CD8-positive, alpha-beta memory T cell (primary cell): ENCODE measurements at regions not wholly inside any gene's neighbourhood (a gene's known extent, or its start where the extent isn't known, plus 50 kb on each side); places are given as distances from the start of the nearest gene placed in this dataset.
"Not testable (repeated sequence)": the region's sequence is repeated elsewhere in the genome, so short reads cannot be mapped to it uniquely, and the experiment has no call there.

ENCODE experiments used
- CTCF ChIA-PET: fragments of 350-600 bp; sonication (Branson Sonifier 250); formaldehyde crosslinking; loops from one replicate; lab custom pipeline; 2021; ENCODE audit warnings: antibody characterized with exemption; lab: Charles Lee
- POLR2A ChIA-PET: fragments of 350-600 bp; sonication (Branson Sonifier 250); formaldehyde crosslinking; loops from one replicate; lab custom pipeline; 2021; ENCODE audit warnings: antibody characterized with exemption; lab: Charles Lee
- DNase-seq, 5 donors: peaks; one replicate each; pipeline versions ENCODE4 v3.0.0 to v3.0.0-alpha.2; 2020 to 2022; ENCODE audit warnings: mixed read lengths in 1 of 5
- H3K27ac ChIP-seq: one replicate; pipeline ENCODE4 v1.7.0; 2013; ENCODE audit warnings: low read depth, mild to moderate bottlenecking, low read length, moderate library complexity
- H3K27me3 ChIP-seq: 2 replicates; pipeline ENCODE4 v1.7.0; 2013; ENCODE audit warnings: low read length, mild to moderate bottlenecking; ENCODE audit not compliant: insufficient read depth, poor library complexity, severe bottlenecking
- H3K36me3 ChIP-seq: 2 replicates; pipeline ENCODE4 v1.7.0; 2013; ENCODE audit warnings: mild to moderate bottlenecking, low read length, moderate library complexity; ENCODE audit not compliant: insufficient read depth
- H3K4me1 ChIP-seq: 2 replicates; pipeline ENCODE4 v1.7.0; 2013; ENCODE audit warnings: mild to moderate bottlenecking, low read length, moderate library complexity; ENCODE audit not compliant: insufficient read depth
- H3K4me3 ChIP-seq: 2 replicates; pipeline ENCODE4 v1.7.0; 2013; ENCODE audit warnings: mild to moderate bottlenecking, low read length
- H3K9me3 ChIP-seq: 2 replicates; pipeline ENCODE4 v1.7.0; 2013; ENCODE audit warnings: mild to moderate bottlenecking, low read length
- H3K27ac Mint-ChIP-seq, 8 donors: one replicate each; pipeline ENCODE4 v1.8.0; 2020 to 2021; ENCODE audit warnings: mixed read lengths in 8 of 8, mild to moderate bottlenecking in 6 of 8, inconsistent platforms in 3 of 8, moderate library complexity in 3 of 8
- H3K27me3 Mint-ChIP-seq, 2 donors: one replicate each; pipeline ENCODE4 v1.8.0; 2020 to 2021; ENCODE audit warnings: mixed read lengths in 2 of 2, mild to moderate bottlenecking in 1 of 2, moderate library complexity in 1 of 2
- H3K36me3 Mint-ChIP-seq, 3 donors: one replicate each; pipeline ENCODE4 v1.8.0; 2020 to 2021; ENCODE audit warnings: mixed read lengths in 3 of 3, inconsistent platforms in 1 of 3, mild to moderate bottlenecking in 1 of 3
- H3K4me1 Mint-ChIP-seq, 3 donors: one replicate each; pipeline ENCODE4 v1.8.0; 2020 to 2021; ENCODE audit warnings: mixed read lengths in 3 of 3, inconsistent platforms in 1 of 3, mild to moderate bottlenecking in 1 of 3
- H3K4me3 Mint-ChIP-seq, 7 donors: one replicate each; pipeline ENCODE4 v1.8.0; 2020 to 2021; ENCODE audit warnings: mixed read lengths in 7 of 7, mild to moderate bottlenecking in 6 of 7, moderate library complexity in 4 of 7, inconsistent platforms in 2 of 7
- H3K9me3 Mint-ChIP-seq, 5 donors: one replicate each; pipeline ENCODE4 v1.8.0; 2020 to 2022; ENCODE audit warnings: mixed read lengths in 5 of 5, mild to moderate bottlenecking in 3 of 5, moderate library complexity in 2 of 5, inconsistent platforms in 1 of 5

GRCh38 chr6:863831-864230 is 170.9 kb upstream of the EXOC2 start:
- no peak overlapping the region for H3K27ac Mint-ChIP-seq
- no peaks in the 10 kb centered on the region for H3K36me3 Mint-ChIP-seq
- peaks cover 11 to 63% of the 10 kb centered on the region in 2 donors for H3K27me3 Mint-ChIP-seq
- no peak overlapping the region for H3K4me3 Mint-ChIP-seq
- Histone ChIP-seq H3K4me1 (no peaks in the 10 kb centered on the region), H3K4me3 (no peak overlapping the region), H3K9me3 (no peaks in the 10 kb centered on the region), H3K36me3 (no peaks in the 10 kb centered on the region), H3K27ac (no peak overlapping the region), H3K27me3 (peaks cover 6% of the 10 kb centered on the region)
- peaks cover 0 to 1% (median 0%) of the 10 kb centered on the region in 5 donors for H3K9me3 Mint-ChIP-seq
- CTCF ChIA-PET, result no interaction called here
- H3K4me1 Mint-ChIP-seq, result no peaks in the 10 kb centered on the region
- no peak for DNase-seq
- POLR2A ChIA-PET, result no interaction called here

- peaks cover 9 to 64% of the 10 kb centered on the region in 2 donors for H3K27me3 Mint-ChIP-seq
- CTCF ChIA-PET, result not testable (repeated sequence)
Observed at GRCh38 chr6:863127-863526, 170.2 kb upstream of the EXOC2 start.

DNA sequence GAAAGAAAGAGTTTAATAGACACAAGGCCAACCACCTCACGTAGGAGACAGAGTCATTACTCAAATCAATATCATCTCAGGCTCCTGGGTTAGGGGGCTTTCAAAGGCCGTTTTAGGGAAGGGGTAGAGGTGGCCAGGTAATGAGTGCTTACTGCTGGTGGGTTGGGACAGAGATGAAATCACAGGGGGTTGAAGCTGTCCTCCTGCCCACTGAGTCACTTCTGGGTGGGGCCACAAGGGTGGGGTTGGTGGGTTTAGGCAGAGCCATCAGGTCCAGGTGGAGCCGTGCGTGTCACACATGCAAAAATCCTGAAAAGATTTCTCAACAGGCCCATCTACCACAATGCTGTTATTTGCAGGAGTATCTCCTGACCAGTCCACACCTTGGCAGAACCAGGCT is 167.0 kb upstream of the EXOC2 start:
- no peak overlapping the region for H3K27ac ChIP-seq
- peaks cover 6% of the 10 kb centered on the region for H3K27me3 ChIP-seq
- H3K27me3 Mint-ChIP-seq, result peaks cover 9 to 52% of the 10 kb centered on the region in 2 donors
- no peak for DNase-seq
- peaks cover 0 to 2% (median 0%) of the 10 kb centered on the region in 5 donors for H3K9me3 Mint-ChIP-seq
- CTCF ChIA-PET, result no interaction called here
- POLR2A ChIA-PET, result no interaction called here
- H3K36me3 ChIP-seq, result no peaks in the 10 kb centered on the region
- H3K4me1 ChIP-seq, result no peaks in the 10 kb centered on the region
- H3K4me3 Mint-ChIP-seq, result no peak overlapping the region
- no peaks in the 10 kb centered on the region for H3K36me3 Mint-ChIP-seq
- H3K9me3 ChIP-seq, result no peaks in the 10 kb centered on the region
- H3K4me3 ChIP-seq, result no peak overlapping the region
- no peak overlapping the region for H3K27ac Mint-ChIP-seq
- no peaks in the 10 kb centered on the region for H3K4me1 Mint-ChIP-seq

More at GRCh38 chr6:863127-863526, 170.2 kb upstream of the EXOC2 start:
- H3K4me3 ChIP-seq, H3K36me3 ChIP-seq, DNase-seq, H3K27ac ChIP-seq, H3K9me3 Mint-ChIP-seq, POLR2A ChIA-PET, H3K4me1 ChIP-seq, H3K9me3 ChIP-seq, H3K27me3 ChIP-seq, H3K27ac Mint-ChIP-seq, H3K36me3 Mint-ChIP-seq, H3K4me3 Mint-ChIP-seq, H3K4me1 Mint-ChIP-seq: not testable (repeated sequence)

DNA sequence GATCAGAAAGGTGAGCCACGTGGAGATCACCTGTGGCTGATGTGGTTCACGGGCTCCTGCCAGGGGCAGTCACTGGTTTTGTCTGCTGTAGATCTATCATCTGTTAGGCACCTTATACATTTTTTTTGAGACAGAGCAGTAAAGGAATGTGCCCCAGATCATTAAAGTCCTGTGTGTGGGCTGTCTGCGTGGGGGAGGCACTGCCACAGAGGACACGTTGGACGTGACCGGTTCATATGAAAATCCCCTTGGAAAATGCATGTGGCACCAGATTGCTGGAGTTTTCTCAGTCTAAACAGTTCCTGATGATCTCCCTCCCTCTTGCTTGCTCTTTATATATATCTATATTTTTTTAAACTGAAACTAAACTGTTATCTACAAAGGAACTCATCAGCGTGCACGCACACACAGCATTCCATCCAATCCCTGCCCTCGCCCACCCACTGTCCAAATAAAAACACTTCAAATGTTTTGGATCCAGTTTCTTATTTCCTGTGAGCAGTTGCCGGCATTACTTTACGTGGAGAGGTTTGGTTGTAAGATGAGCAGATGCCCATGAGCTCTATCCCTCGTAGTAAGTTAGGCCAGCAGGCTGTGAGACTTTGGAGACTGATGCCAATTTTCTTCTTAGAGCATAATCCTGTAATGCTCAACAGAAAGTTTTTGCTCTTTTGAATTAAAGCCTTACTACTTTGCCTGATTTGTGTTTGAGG is 161.6 kb upstream of the EXOC2 start:
- no peaks in the 10 kb centered on the region for H3K36me3 Mint-ChIP-seq
- no peaks in the 10 kb centered on the region for H3K27me3 ChIP-seq
- peaks cover 7 to 23% of the 10 kb centered on the region in 2 donors for H3K27me3 Mint-ChIP-seq
- H3K4me3 ChIP-seq, result no peak overlapping the region
- no peaks in the 10 kb centered on the region for H3K4me1 Mint-ChIP-seq
- H3K27ac ChIP-seq, result no peak overlapping the region
- H3K4me3 Mint-ChIP-seq, result no peak overlapping the region
- H3K4me1 ChIP-seq, result no peaks in the 10 kb centered on the region
- CTCF ChIA-PET, result no interaction called here
- H3K36me3 ChIP-seq, result no peaks in the 10 kb centered on the region
- H3K27ac Mint-ChIP-seq, result no peak overlapping the region
- H3K9me3 Mint-ChIP-seq, result peaks cover 0 to 16% (median 6%) of the 10 kb centered on the region in 5 donors
- no peaks in the 10 kb centered on the region for H3K9me3 ChIP-seq
- no peak for DNase-seq
- POLR2A ChIA-PET, result no interaction called here

GRCh38 chr6:852216-852615 is 159.3 kb upstream of the EXOC2 start:
- CTCF ChIA-PET, H3K4me3 ChIP-seq, H3K27me3 ChIP-seq, DNase-seq, H3K9me3 ChIP-seq, H3K36me3 ChIP-seq, H3K4me1 ChIP-seq, POLR2A ChIA-PET, H3K4me3 Mint-ChIP-seq, H3K36me3 Mint-ChIP-seq, H3K27ac Mint-ChIP-seq, H3K4me1 Mint-ChIP-seq, H3K27ac ChIP-seq: not testable (repeated sequence)
- H3K27me3 Mint-ChIP-seq, result peaks cover 7 to 25% of the 10 kb centered on the region in 2 donors
- H3K9me3 Mint-ChIP-seq, result peaks cover 0 to 18% (median 9%) of the 10 kb centered on the region in 5 donors

GRCh38 chr6:849075-849506 is 156.2 kb upstream of the EXOC2 start:
- POLR2A ChIA-PET, result no interaction called here
- H3K27me3 ChIP-seq, result no peaks in the 10 kb centered on the region
- Mint-ChIP-seq H3K36me3 (no peaks in the 10 kb centered on the region), H3K4me1 (no peaks in the 10 kb centered on the region), H3K4me3 (no peak overlapping the region), H3K27me3 (peaks cover 11 to 36% of the 10 kb centered on the region in 2 donors), H3K9me3 (peaks cover 0 to 18% (median 9%) of the 10 kb centered on the region in 5 donors), H3K27ac (no peak overlapping the region)
- no peaks in the 10 kb centered on the region for H3K9me3 ChIP-seq
- CTCF ChIA-PET, result no interaction called here
- no peak overlapping the region for H3K27ac ChIP-seq
- DNase-seq, result no peak
- no peaks in the 10 kb centered on the region for H3K4me1 ChIP-seq
- no peak overlapping the region for H3K4me3 ChIP-seq
- no peaks in the 10 kb centered on the region for H3K36me3 ChIP-seq

DNA sequence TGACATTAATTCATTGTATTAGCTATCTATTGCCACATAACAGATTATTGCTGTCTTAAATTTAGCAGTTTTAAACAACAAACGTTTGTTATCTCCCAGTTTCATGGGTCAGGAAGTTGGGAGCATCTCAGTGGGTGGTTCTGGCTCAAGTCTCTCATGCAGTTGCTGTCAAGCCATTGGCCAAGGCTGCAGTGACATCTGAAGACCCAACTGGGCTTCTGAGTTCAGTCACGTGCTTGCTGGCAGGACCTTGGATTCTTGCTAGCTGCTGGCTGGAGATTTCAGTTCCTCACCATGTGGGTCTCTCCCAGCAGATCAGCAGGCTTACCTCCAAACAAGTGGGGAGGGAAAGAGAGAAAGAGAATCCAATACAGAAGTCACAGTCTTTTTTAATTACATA is 152.6 kb upstream of the EXOC2 start:
- Mint-ChIP-seq H3K9me3 (peaks cover 0 to 12% (median 5%) of the 10 kb centered on the region in 5 donors), H3K27me3 (peaks cover 12 to 59% of the 10 kb centered on the region in 2 donors), H3K36me3 (no peaks in the 10 kb centered on the region), H3K4me1 (no peaks in the 10 kb centered on the region), H3K4me3 (no peak overlapping the region), H3K27ac (peak overlapping the region in 1 of 8 donors; percentile 55)
- no peaks in the 10 kb centered on the region for H3K9me3 ChIP-seq
- no peaks in the 10 kb centered on the region for H3K36me3 ChIP-seq
- H3K27ac ChIP-seq, result no peak overlapping the region
- H3K4me1 ChIP-seq, result no peaks in the 10 kb centered on the region
- ChIA-PET POLR2A (no interaction called here), CTCF (no interaction called here)
- no peaks in the 10 kb centered on the region for H3K27me3 ChIP-seq
- H3K4me3 ChIP-seq, result no peak overlapping the region
- DNase-seq, result no peak

DNA sequence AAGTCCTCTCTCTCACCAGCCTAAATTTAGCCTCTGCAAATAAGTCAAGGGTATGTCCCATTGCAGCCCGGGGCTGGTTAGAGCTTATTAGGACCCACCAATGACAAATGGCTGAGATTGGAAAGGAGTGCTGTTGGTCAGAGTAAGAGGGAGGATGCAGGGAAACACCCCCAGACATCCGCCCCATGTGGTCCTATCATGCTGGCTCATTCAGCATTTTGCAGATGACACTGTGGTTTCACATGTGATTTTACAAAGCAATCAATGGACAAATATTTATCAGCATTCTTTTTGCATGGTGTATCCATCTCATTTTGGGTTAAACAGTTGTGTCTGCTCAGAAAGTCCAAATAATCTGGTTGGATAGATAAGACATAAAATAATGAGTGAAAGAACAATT is 152.2 kb upstream of the EXOC2 start:
- Mint-ChIP-seq H3K27me3 (peaks cover 11 to 63% of the 10 kb centered on the region in 2 donors), H3K36me3 (no peaks in the 10 kb centered on the region), H3K27ac (no peak overlapping the region), H3K4me3 (no peak overlapping the region), H3K9me3 (peaks cover 0 to 7% (median 4%) of the 10 kb centered on the region in 5 donors), H3K4me1 (no peaks in the 10 kb centered on the region)
- H3K27ac ChIP-seq, result no peak overlapping the region
- no peak overlapping the region for H3K4me3 ChIP-seq
- H3K27me3 ChIP-seq, result no peaks in the 10 kb centered on the region
- no peaks in the 10 kb centered on the region for H3K36me3 ChIP-seq
- no peaks in the 10 kb centered on the region for H3K9me3 ChIP-seq
- POLR2A ChIA-PET, result no interaction called here
- H3K4me1 ChIP-seq, result no peaks in the 10 kb centered on the region
- no peak for DNase-seq
- CTCF ChIA-PET, result no interaction called here
